ENCODE measurements at regions not wholly inside any gene's neighbourhood (a gene's known extent, or its start where the extent isn't known, plus 50 kb on each side); places are given as distances from the start of the nearest gene placed in this dataset.

DNA sequence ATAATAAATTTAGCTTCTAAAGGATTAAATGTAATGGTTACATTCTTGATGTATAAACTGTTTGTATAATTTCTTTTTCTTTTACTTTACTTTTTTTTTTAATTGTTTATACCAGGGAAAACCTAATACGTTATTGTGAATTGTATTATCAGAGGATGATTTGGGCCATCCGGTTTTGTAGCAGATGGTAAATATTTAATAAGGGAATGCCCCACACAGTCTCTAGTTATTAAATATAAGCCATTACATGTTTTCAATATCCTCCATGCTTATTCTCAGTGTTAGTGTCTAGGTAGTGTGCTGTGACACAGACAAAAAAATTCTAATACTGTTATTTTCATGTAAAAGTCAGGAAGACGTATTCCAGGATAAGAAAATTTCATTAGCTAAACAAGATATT, 553.9 kb downstream of the ZNF804A start:
- no peak for DNase-seq

DNA sequence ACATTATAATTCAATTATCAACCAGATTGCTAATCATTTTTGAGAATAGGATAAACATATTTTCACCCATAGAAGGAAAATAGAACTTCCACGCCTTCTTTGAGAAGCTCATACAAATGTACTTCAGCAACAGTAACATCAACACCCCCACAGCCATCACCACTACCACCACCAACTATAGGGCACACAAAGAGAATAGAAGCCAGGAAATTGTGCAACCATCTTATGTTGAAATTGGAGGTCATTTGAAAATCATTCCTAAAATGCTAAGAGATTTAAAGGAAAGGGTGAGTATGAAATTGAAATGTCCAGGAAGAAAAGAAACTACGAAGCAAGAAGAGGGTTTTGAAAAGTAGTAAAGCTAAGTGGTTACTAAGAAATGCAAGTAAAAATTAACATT, 563.4 kb downstream of the ZNF804A start:
- DNase-seq, result no peak

DNA sequence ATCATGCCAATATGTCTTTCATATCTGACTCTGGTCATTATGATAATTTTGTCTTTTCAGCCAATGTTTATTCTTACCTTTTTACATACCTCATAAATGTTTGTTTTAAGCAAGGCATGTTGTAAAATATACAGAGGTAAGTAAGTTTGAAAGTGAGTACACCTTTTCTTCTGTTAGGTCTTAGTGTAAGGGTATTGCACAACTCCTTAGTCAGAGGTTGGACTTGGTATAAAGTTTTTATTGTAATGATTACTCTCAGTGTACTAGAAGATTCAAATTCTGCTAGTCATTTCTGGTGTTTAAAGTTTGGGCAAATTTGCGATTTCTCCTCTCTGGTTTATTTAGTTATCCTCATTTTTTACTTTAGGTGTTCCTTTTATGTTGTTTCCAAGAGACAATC, 564.3 kb upstream of the FSIP2 start:
- no peak for DNase-seq

DNA sequence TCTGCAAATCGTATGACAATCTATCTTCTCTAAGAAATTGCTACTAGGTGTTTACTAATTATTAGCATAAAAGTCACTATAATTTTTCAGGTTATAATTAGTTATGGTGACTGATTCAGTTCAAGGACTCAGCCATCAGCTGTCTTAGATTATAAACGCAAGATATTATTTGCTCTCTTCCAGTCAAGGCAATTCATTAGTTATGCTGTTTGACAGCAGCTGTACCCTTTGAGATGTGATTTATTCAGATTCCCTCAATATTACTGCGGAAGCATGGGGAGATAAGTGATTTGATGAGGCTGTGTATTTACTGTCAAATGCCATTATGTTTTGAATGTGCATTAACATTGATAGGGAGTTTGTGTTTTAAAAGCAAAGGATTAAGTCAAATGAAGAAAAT, 558.9 kb upstream of the FSIP2 start:
- DNase-seq, result no peak

DNA sequence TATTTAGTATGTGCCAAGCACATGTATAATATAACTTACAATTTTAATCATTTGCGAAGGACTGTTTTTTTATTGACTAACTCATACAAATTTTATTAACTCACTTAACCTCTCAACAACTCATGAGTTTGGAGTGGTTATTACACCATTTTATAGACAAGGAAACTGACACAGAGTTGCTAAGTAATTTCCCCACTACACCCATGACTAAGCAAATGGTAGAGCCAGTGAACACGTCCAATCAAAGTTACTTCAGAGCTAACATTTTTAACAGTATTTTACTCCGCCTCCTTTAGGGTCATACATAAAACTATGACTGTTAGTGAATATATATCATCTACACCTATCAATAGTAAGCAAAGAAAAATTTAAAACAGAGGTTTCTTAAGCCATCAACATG, 556.7 kb upstream of the FSIP2 start:
- DNase-seq, result no peak

DNA sequence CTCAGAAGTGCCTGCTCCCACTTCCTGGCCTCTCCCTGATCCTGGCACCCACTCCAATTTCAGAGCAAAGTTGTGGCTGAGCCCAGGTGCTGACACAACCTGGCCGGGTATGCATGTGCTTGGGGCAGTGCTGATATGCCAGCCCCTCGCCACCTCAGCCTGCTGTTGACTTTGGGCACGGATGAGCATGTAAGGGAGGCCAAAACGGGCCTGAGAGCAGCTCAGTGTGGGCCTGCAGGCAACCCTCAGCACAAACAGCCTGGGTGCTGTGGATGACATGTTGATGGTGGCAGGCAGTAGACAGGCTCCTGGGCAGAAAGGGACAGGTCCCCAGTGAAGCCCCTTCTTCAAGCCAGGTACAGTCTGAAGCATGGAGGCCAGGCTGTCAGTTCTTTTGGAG, 553.6 kb upstream of the FSIP2 start:
- DNase-seq, result no peak

DNA sequence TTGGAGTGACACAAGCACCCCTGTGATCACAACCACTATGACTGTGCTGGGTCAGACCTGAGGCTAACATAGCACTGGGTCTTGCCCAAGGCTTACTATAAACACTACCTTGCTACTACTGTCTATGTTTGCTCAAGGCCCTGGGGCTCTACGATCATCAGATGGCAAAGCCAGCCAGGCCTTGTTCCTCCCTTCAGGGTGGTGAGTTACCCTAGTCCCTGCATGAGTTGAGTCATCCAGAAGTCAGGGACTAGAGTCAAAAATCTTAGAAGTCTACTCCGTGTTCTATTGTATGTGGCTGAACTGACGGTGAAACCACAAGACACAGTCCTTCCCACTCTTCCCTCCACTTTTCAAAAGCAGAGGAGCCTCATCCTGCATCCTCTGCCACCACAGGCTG, 551.2 kb upstream of the FSIP2 start:
- DNase-seq, result no peak

DNA sequence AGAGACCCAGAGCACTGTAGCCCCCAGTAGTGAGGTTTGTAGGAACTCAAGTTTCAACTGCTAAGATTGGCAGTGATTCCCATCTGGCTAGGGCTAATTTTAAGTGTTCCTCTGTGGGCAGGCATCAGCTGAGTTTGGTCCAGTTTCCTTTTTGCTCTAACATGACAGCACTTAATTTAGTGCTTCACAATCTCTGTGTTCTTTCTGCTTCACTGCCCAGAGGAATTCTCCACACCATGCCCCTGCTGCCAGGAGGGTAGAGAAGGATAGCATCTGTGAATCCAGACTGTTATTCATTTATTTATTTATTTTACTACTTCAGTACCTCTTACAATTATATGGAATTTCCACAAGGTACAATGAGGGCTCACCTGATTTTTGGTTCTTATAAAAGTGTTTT, 549.9 kb upstream of the FSIP2 start:
- DNase-seq, result no peak

DNA sequence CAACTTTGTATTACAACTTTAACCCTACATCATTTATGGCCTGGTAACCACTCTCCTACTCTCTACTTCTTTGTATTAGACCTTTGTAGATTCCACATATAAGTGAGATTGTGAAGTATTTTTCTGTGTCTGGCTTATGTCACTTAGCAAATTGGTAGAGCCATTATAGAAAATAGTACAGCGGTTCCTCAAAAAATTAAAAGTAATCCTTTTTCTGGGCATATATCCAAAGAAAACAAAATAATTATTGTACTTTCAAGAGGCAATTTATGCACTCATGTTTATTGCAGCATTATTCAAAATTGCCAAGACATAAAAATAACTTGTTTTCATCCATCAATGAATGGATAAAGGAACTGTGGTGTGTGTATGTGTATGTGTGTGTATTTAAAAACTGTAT, 537.5 kb upstream of the FSIP2 start:
- no peak for DNase-seq

DNA sequence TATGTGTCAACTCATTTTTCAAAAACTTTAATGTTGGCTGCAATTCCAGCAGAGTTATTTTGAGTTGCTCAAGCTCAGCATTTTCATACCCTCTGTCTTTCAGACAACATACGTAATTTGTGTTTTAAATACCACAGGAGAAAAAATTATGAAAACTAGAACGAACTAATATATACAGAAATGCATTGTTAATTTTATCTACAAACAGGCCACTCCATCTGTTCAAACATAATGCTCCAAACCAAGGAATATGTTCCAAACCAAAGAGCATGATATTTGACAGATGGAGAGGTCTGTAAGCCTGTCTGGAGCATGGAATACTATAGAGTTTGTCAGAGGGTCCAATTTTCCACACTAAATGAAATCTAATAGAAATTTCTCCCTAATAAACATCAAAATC, 536.2 kb upstream of the FSIP2 start:
- DNase-seq, result no peak

DNA sequence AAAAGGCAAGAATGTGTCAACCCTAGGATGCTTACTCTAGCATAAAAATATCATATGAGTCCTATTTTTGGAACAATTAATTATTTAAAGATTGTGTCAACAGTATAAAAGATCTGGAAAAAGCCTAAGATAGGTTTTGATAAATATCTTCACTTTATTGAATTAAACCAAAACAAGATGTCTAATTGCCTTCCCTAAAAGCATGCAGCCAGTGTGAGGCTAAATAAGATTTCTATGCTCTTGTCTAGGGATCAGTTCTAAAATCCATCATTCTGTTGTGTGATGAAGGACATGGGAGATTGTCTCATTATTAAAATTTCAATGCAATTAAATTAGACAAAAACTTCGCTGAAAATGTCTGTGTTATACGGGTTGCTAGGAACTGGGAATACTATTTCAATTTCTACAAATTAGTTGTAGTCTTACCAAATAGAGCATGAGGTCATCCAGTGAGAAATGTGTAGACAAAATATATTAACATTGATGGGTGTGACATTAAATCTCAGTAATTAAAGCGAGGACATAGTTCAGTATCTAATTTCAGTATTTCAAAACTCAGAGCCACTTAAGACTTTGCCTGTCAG, 535.6 kb upstream of the FSIP2 start:
- DNase-seq, result no peak

DNA sequence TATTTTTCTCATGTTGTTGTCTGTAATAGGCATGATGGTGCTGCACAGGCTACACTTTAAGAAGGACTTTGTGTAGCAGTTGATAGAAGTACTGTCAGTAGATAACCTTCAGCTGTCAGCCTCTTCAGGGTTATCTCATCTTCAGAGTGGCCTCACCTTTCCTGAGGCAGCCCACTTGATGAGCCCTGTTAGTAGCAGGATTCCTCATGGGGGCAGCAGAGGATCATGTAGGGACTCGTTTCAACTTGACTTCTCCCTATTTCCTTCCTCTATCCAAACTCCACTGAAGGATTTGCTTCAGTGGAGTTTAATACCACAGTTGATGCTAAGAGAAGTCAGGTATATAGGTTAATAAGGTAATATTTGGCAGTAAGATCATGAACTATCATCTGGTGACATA, 530.3 kb upstream of the FSIP2 start:
- DNase-seq, result no peak

DNA sequence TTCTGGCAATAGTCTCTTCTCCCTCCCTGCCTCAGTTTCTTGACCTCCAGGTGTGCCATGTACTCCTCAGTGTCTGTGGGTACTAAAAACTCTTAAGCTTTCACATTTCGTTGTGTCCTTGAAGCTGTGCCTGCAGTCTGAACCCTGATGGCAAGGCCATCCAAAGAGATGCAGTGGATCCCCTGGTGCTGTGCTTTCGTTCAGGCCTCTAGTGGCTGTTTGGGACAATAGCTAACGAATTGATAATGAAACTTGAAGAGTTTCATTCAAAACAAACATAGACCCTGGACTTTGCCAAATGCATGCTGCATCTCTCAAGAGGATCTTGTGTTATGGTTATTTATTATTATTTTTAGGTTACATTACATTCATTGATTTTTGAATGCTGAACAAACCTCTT, 523.1 kb upstream of the FSIP2 start:
- DNase-seq, result no peak

DNA sequence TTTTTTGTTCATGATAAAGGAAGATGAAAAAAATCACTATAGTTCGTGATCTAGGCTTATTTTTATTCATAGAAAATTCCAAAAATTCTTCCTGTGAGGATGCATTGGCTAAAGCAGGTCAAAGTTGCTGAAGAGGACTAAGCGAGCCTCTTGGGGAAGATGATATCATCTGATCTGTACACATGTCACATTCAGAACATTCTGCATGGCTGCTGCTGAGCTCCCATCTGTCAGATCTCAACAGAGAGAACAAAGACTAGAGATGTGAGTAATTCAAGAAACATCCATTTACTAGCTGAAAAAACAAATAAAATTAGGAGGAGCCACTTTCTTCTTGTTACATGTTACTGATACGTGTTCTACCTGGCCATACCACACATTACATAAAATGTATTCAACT, 518.6 kb upstream of the FSIP2 start:
- no peak for DNase-seq

DNA sequence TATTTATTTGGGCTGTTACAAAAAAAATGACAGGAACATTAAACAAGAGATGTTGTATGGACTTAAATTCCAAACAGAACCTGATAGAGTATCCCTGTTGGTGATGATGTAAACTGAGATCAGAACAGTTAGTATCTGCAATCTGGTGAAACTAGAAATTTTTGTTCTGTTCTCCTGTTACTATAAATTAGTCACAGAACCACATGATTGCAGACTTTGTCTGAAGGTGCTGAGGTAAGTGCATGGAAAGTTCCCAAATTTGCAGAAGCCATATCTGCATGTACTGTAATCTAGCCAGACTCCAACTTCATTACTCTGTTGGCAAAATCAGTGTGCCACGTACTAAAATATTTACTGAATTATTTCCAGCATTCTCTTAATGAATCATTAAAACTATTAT, 516.3 kb upstream of the FSIP2 start:
- DNase-seq, result no peak

DNA sequence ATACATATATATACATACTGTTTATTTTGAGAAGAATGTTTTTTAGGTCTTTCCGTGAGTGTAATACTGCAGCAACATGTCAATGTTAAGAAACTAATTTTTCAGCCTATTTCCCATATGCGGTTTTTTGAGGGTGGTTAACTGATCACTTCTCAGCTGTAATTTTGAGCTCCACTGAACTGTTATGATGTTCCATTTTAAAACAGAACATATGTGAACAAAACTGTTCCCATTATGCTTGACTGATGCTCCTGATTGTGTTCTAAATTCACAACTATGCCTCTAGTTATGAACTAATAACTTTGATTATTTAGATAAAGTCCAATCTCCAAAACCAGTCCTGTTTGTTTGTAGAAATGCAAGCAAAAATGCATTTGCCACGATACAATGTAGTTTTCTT, 511.2 kb upstream of the FSIP2 start:
- DNase-seq, result no peak

DNA sequence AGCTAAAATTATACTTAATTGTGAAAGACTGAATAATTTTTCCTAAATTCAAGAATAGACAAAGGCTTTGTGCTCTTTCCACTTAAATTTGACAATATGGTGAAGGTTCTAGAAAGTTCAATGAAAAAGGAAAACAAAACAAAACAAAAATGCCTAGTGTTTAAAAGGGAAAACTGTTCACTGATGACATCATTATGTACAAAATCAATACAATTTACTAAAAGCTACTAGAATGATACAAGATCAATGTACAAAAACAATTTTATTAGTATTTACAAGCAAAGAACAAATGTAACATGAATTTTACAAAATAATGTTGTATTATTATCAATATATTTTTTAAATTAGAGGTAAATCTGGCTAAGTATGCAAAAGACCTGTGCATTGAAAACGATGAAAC, 499.1 kb upstream of the FSIP2 start:
- no peak for DNase-seq

DNA sequence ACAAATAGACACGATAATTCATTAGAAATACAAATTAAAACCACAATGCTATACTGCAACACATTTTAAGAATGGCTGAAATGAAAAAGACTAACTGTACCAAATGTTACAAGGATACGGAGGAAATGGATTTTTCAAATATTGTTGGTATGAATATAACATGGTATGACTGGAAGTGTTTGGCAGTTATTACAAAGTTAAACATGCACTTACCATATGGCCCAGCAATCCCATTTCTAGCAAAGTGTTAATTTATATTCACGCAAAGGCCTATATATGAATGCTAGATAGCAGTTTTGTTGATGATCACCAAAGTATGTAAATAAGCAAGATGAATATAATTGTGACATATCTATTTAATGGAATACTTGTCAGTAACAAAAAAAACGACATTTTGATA, 497.8 kb upstream of the FSIP2 start:
- DNase-seq, result no peak

DNA sequence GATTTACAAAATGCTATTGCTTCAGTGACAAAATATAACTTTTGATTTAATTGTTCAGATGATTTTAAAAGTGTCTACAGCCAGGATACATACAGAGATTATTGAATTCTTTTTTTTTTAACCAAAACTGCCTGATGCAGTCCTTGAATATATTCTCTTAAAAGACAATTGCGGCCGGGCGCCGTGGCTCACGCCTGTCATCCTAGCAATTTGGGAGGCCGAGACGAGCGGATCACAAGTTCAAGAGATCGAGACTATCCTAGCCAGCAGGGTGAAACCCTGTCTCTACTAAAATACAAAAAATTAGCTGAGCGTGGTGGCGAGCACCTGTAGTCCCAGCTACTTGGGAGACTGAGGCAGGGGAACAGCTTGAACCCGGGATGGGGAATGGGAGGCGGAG, 497.0 kb upstream of the FSIP2 start:
- DNase-seq, result no peak

DNA sequence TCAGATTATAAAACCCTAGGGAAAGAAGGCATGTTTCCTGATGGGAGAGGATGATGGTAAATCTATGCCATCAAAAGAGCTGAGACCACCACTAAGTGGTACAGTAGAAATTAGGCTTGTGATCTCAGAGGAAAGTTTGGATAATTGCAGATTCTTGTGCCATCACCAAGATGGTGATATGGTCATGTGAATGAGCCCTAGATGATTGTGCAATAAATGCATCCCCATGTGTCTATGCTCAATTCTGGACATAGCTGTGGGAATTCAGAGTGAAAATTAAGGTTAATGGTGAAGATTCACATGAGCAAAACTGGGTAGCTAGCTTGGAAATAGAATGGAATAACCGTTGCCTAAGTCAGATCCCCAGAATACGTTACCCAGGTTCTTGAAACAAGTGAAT, 496.1 kb upstream of the FSIP2 start:
- no peak for DNase-seq

DNA sequence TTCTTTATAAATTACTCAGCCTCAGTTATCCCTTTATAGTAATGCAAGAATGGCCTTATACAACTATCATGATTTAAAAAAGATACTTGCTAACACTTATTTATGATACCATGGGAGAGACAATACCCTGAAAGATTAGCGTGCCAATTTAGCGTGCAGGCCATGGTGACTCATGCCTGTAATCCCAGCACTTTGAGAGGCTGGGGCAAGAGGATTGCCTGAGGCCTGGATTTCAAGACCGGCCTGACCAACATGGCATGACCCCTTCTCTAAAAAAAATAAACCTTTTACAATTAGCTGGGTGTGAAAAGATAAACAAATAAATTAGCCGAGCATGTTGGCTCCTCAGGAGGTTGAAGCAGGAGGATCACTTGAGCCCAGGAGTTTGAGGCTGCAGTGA, 493.4 kb upstream of the FSIP2 start:
- no peak for DNase-seq

DNA sequence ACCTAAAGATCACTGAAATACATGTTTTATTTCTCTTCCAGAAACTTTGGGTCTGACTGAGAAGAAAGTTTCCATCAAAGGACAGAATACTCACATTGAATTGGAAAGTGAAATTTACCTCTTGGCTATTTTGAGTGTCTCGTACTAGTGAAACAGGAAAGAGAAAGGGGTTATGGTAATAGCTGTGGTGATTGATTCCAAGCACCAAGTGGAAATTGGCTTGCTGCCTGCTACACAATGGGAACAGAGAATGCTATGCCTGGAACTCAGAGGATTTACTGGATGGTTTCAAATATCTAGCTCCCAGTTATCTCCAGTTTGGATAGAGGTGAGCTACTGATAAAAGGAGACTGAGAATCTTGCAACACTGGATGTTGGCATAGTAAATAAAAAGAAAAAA, 492.8 kb upstream of the FSIP2 start:
- no peak for DNase-seq

DNA sequence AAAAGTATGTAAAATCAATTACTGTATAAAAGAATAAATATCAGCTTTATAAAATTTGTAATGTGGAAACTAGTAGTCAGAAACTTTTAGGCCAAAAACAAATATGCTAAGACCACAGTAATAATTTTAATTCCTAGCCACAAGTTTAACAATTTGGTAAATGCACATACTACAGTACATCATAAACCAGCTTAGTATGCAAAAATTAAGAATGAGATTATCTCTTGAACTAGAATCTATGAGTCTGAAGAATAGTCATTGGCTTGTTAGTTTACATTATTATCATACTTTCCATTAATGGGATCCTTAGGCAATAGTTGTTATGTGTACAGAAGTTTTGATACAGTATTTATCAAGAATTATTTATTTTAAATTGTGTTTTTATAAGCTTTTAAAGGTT, 491.9 kb upstream of the FSIP2 start:
- DNase-seq, result no peak

DNA sequence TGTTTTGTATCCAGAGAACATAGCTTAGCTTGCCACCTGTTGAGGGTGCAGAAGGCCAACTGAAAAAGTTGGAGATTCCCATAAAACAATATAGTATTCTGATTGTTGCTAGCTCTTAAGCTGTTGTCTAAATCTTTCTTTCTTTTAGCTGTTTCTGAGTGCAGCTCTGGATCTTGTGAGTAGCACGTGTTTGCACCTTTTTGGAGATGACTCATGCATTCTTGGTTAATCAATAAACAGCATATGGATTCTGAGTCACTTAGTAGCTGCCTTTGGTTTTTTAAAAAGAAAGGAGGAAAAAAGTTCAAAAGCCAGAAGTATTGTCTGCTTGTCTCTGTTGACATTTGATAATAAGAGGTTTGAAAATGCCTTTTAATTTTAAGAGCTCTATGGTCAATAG, 483.0 kb upstream of the FSIP2 start:
- DNase-seq, result no peak

DNA sequence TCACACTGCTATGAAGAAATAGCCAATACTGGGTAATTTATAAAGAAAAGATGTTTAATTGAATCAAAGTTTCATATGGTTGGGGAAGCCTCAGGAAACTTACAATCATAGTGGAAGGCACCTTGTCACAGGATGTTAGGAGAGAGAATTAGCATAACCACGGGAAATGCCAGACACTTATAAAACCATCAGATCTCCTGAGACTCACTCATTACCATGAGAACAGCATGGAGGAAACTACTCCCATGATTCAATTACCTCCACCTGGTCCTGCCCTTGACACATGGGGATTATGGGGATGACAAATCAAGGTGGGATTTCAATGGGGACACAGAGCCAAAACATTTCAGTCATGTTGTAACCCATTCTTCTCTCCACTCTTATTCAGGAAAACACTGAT, 472.9 kb upstream of the FSIP2 start:
- DNase-seq, result no peak

DNA sequence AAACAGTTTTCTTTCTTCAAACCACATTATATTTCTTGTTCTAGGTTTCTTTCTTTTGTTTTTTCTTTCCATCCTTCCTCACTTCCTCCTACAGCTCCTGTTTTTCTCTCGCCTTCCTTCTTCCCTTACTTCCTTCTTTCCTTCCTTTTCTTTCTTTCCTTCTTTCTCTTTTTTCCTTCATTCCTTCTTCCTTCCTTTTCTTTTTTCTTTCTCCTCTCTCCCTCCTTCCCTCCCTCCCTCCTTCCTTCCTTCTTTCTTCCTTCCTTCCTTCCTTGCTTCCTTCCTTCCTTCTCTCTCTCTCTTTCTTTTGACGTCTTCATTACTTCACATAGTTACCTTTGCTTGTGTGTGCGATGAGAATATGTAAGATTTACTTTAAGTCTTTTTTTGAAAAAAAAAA, 470.0 kb upstream of the FSIP2 start:
- DNase-seq, result no peak

Measured in activated CD4-positive, alpha-beta T cell treated with anti-CD3 and anti-CD28 coated beads, Interleukin-10, Interleukin-2, amounts not matched to agents 100 ng/mL and 50 ng/mL, durations not matched to agents 16 hours and 8 hours (primary cell).